GM19324 (cell line): ENCODE measurements at regions not wholly inside any gene's neighbourhood (a gene's known extent, or its start where the extent isn't known, plus 50 kb on each side); places are given as distances from the start of the nearest gene placed in this dataset.

ENCODE experiments used
- ATAC-seq: cut with Tn5 transposase; IDR thresholded peaks from one replicate; pipeline ENCODE4 v1.9.1; 2021; ENCODE audit warnings: mild to moderate bottlenecking, moderate library complexity; ENCODE audit not compliant: unreplicated experiment, low FRiP score

- ATAC-seq = no peak
Observed at GRCh38 chr17:69605571-69605970, 191.1 kb downstream of the MAP2K6 start.

- ATAC-seq = no peak
Observed at GRCh38 chr17:69606142-69606800, 191.8 kb downstream of the MAP2K6 start.

GRCh38 chr17:69607162-69607834 is 192.8 kb downstream of the MAP2K6 start:
- peak; percentile 83 for ATAC-seq

GRCh38 chr17:69608141-69608540 is 193.6 kb downstream of the MAP2K6 start:
- no peak for ATAC-seq

GRCh38 chr17:69608808-69609472 is 194.4 kb downstream of the MAP2K6 start:
- no peak for ATAC-seq

GRCh38 chr17:69609473-69610305 is 195.2 kb downstream of the MAP2K6 start:
- no peak for ATAC-seq

- no peak for ATAC-seq
Observed at GRCh38 chr17:69620363-69620762, 205.9 kb downstream of the MAP2K6 start.

GRCh38 chr17:69625474-69625873 is 211.0 kb downstream of the MAP2K6 start:
- no peak for ATAC-seq

GRCh38 chr17:69630056-69630635 is 215.6 kb downstream of the MAP2K6 start:
- no peak for ATAC-seq

- ATAC-seq = no peak
Observed at GRCh38 chr17:69634844-69635243, 220.3 kb downstream of the MAP2K6 start.

- ATAC-seq = no peak
Observed at GRCh38 chr17:69637446-69638156, 223.1 kb downstream of the MAP2K6 start.

- ATAC-seq = no peak
Observed at GRCh38 chr17:69639096-69639495, 224.6 kb downstream of the MAP2K6 start.

GRCh38 chr17:69640073-69640472 is 225.6 kb downstream of the MAP2K6 start:
- no peak for ATAC-seq

- no peak for ATAC-seq
Observed at GRCh38 chr17:69643686-69644085, 229.2 kb downstream of the MAP2K6 start.

GRCh38 chr17:69646729-69647128 is 232.2 kb downstream of the MAP2K6 start:
- no peak for ATAC-seq

GRCh38 chr17:69650881-69651280 is 236.4 kb downstream of the MAP2K6 start:
- ATAC-seq = no peak

- no peak for ATAC-seq
Observed at GRCh38 chr17:69651921-69652320, 237.4 kb downstream of the MAP2K6 start.

- no peak for ATAC-seq
Observed at GRCh38 chr17:69654981-69655855, 240.7 kb downstream of the MAP2K6 start.

- no peak for ATAC-seq
Observed at GRCh38 chr17:69655902-69656301, 241.4 kb downstream of the MAP2K6 start.
